COLO829 (cell line): ENCODE measurements at regions not wholly inside any gene's neighbourhood (a gene's known extent, or its start where the extent isn't known, plus 50 kb on each side); places are given as distances from the start of the nearest gene placed in this dataset.
A peak's percentile ranks its signal among the peaks of the same experiment; 100 is the strongest.

Source experiments
- DNase-seq: peaks from one replicate; pipeline ENCODE4 v3.0.0; 2012; ENCODE audit warnings: low spot score

GRCh38 chr6:1551249-1551648, 58.5 kb upstream of the FOXC1 start:
- no peak for DNase-seq

- DNase-seq, result peak; percentile 85
These were observed 57.4 kb upstream of the FOXC1 start for GRCh38 chr6:1552296-1552761.

- no peak for DNase-seq
These were observed 56.1 kb upstream of the FOXC1 start for GRCh38 chr6:1553562-1554083.

GRCh38 chr6:1554141-1554475, 55.6 kb upstream of the FOXC1 start:
- DNase-seq, result no peak

- DNase-seq, result peak; percentile 86
These were observed 55.0 kb upstream of the FOXC1 start for GRCh38 chr6:1554476-1555310.

GRCh38 chr6:1558388-1558787, 51.3 kb upstream of the FOXC1 start:
- no peak for DNase-seq
